Testis (tissue), 2 donors: ENCODE measurements at regions not wholly inside any gene's neighbourhood (a gene's known extent, or its start where the extent isn't known, plus 50 kb on each side); places are given as distances from the start of the nearest gene placed in this dataset.

Experiments
- DNase-seq: peaks from one replicate; pipeline ENCODE4 v3.0.0-alpha.2; 2019
- H3K27ac ChIP-seq, 2 donors: fragments of 200-600 bp; sonication (generic); one replicate each; pipeline ENCODE4 v1.5.1; 2019
- H3K27me3 ChIP-seq: fragments of 200-600 bp; sonication (generic); one replicate; pipeline ENCODE4 v1.5.1; 2019
- H3K36me3 ChIP-seq: fragments of 200-600 bp; sonication (generic); one replicate; pipeline ENCODE4 v1.5.1; 2017; ENCODE audit warnings: low read depth; ENCODE audit errors: missing control alignments
- H3K4me1 ChIP-seq: fragments of 200-600 bp; sonication (generic); one replicate; pipeline ENCODE4 v1.5.1; 2019
- H3K4me3 ChIP-seq, 2 donors: fragments of 200-600 bp; sonication (generic); one replicate each; pipeline ENCODE4 v1.5.1; 2017 to 2019
- H3K9me3 ChIP-seq: fragments of 200-600 bp; sonication (generic); one replicate; pipeline ENCODE4 v1.5.1; 2017
- CTCF ChIP-seq, 3 experiments: fragments of 450-650 bp in 2 of 3; fragments of 200-600 bp in 1 of 3; sonication (generic) in 1 of 3; IDR thresholded peaks; one replicate each; pipeline ENCODE4 v1.5.1; 2016 to 2019; ENCODE audit warnings: antibody characterized with exemption in 3 of 3, mild to moderate bottlenecking in 2 of 3, moderate library complexity in 1 of 3
- POLR2A ChIP-seq: fragments of 450-650 bp; IDR thresholded peaks from one replicate; pipeline ENCODE4 v1.6.1; 2017; ENCODE audit warnings: antibody characterized with exemption, mild to moderate bottlenecking, moderate library complexity
- WGBS, 2 donors: methylation state at CpG; one replicate each; pipeline ENCODE4 v1.1.5; 2018; 5-methylcytosine and 5-hydroxymethylcytosine counted together
- intact Hi-C: fragments of 100-400 bp; cut with DNase I; formaldehyde crosslinking; loops from one replicate; pipeline ENCODE4 v1.15.1; 2023; ENCODE audit warnings: low total_unique reads
- small RNA-seq, 2 donors: library from RNA; depleted of rRNA; stranded (forward); fragments of <200 nt; gene quantifications; one replicate each; pipeline ENCODE3, GENCODE V24; 2016

GRCh38 chr12:38258411-38258810, 58.2 kb upstream of the ALG10B start:
- no peak overlapping the region for H3K4me3 ChIP-seq
- intact Hi-C loops = no loop called here
- TF ChIP-seq POLR2A (no peak), CTCF (IDR thresholded peaks at IDR 0.05) (no peak)
- no peaks in the 10 kb centered on the region for H3K27me3 ChIP-seq
- no peaks in the 10 kb centered on the region for H3K36me3 ChIP-seq
- no peaks in the 10 kb centered on the region for H3K4me1 ChIP-seq
- DNase-seq = no peak
- H3K27ac ChIP-seq = no peak overlapping the region
- H3K9me3 ChIP-seq = no peaks in the 10 kb centered on the region
- 61 to 84% methylated on average over 1 of the region's 1 CpG for WGBS, 2 donors

Small RNA genes lying in the stretch of these regions (small RNA-seq; reads per million reads assigned to genes)
- gene RF01518 (0 reads per million in 2 donors), gene RNA5SP358 (2.0 to 2.9 reads per million in 2 donors), gene RNA5SP359 (0 to 0.09 reads per million in 2 donors)
